ENCODE measurements at regions not wholly inside any gene's neighbourhood (a gene's known extent, or its start where the extent isn't known, plus 50 kb on each side); places are given as distances from the start of the nearest gene placed in this dataset.

- Histone ChIP-seq H3K4me3 (no peak overlapping the region), H2AFZ (ENCODE audit: low read depth, low read length) (no peak overlapping the region), H3K9me1 (ENCODE audit: control insufficient read depth, insufficient read depth, low read length) (no peaks in the 10 kb centered on the region), H3K36me3 (ENCODE audit: control insufficient read depth, insufficient read depth, low read length) (no peaks in the 10 kb centered on the region), H3K79me2 (ENCODE audit: control insufficient read depth, insufficient read depth, low read length) (no peaks in the 10 kb centered on the region), H3K4me1 (replicated peaks in 1 of 2; ENCODE audit: control insufficient read depth in 2 of 2, insufficient read depth in 2 of 2, low read length in 2 of 2) (no peaks in the 10 kb centered on the region), H3K9me3 (replicated peaks; ENCODE audit: control insufficient read depth, insufficient read depth, low read depth, low read length) (peaks cover 2% of the 10 kb centered on the region), H4K20me1 (replicated peaks; ENCODE audit: control insufficient read depth, insufficient read depth, low read length) (no peaks in the 10 kb centered on the region), H3K27me3 (ENCODE audit: control insufficient read depth in 2 of 2, insufficient read depth in 2 of 2, low read length in 2 of 2) (no peaks in the 10 kb centered on the region), H3K4me2 (ENCODE audit: insufficient read depth, low read length) (no peak overlapping the region), H3K9ac (ENCODE audit: insufficient read depth in 1 of 2, low read depth in 2 of 2, low read length in 2 of 2) (no peak overlapping the region), H3K27ac (ENCODE audit: extremely low read depth, low read depth, low read length) (no peak overlapping the region)
- DNase-seq (ENCODE audit: extremely low read depth in 1 of 4, low spot score in 3 of 4) = no peak
- FAIRE-seq = no peak
- in situ Hi-C loops (cut with MboI) = no loop called here
- WGBS (ENCODE audit: insufficient coverage, low coverage, missing lambda C conversion rate) = 0% methylated on average over 1 of the region's 1 CpG
- TF ChIP-seq MYBL2 (IDR thresholded peaks at IDR 0.05; ENCODE audit: low read depth) (no peak), MYBL2 (CRISPR knock-in tag; IDR thresholded peaks at IDR 0.05; ENCODE audit: borderline replicate concordance) (no peak), RFX5 (IDR thresholded peaks at IDR 0.05; ENCODE audit: low read depth, low read length) (no peak), SMARCA5 (IDR thresholded peaks at IDR 0.05) (no peak), DPF2 (IDR thresholded peaks at IDR 0.05) (no peak), KLF16 (IDR thresholded peaks at IDR 0.05) (no peak), CSDE1 (IDR thresholded peaks at IDR 0.05) (no peak), HDAC3 (IDR thresholded peaks at IDR 0.05; ENCODE audit: borderline replicate concordance, partially characterized antibody) (no peak), KAT2B (IDR thresholded peaks at IDR 0.05; ENCODE audit: low read depth, low read length) (no peak)
- TF ChIP-seq, protein P1, sequence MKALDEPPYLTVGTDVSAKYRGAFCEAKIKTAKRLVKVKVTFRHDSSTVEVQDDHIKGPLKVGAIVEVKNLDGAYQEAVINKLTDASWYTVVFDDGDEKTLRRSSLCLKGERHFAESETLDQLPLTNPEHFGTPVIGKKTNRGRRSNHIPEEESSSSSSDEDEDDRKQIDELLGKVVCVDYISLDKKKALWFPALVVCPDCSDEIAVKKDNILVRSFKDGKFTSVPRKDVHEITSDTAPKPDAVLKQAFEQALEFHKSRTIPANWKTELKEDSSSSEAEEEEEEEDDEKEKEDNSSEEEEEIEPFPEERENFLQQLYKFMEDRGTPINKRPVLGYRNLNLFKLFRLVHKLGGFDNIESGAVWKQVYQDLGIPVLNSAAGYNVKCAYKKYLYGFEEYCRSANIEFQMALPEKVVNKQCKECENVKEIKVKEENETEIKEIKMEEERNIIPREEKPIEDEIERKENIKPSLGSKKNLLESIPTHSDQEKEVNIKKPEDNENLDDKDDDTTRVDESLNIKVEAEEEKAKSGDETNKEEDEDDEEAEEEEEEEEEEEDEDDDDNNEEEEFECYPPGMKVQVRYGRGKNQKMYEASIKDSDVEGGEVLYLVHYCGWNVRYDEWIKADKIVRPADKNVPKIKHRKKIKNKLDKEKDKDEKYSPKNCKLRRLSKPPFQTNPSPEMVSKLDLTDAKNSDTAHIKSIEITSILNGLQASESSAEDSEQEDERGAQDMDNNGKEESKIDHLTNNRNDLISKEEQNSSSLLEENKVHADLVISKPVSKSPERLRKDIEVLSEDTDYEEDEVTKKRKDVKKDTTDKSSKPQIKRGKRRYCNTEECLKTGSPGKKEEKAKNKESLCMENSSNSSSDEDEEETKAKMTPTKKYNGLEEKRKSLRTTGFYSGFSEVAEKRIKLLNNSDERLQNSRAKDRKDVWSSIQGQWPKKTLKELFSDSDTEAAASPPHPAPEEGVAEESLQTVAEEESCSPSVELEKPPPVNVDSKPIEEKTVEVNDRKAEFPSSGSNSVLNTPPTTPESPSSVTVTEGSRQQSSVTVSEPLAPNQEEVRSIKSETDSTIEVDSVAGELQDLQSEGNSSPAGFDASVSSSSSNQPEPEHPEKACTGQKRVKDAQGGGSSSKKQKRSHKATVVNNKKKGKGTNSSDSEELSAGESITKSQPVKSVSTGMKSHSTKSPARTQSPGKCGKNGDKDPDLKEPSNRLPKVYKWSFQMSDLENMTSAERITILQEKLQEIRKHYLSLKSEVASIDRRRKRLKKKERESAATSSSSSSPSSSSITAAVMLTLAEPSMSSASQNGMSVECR (CRISPR knock-in tag; IDR thresholded peaks at IDR 0.05) = no peak
- TF ChIP-seq, protein P2, sequence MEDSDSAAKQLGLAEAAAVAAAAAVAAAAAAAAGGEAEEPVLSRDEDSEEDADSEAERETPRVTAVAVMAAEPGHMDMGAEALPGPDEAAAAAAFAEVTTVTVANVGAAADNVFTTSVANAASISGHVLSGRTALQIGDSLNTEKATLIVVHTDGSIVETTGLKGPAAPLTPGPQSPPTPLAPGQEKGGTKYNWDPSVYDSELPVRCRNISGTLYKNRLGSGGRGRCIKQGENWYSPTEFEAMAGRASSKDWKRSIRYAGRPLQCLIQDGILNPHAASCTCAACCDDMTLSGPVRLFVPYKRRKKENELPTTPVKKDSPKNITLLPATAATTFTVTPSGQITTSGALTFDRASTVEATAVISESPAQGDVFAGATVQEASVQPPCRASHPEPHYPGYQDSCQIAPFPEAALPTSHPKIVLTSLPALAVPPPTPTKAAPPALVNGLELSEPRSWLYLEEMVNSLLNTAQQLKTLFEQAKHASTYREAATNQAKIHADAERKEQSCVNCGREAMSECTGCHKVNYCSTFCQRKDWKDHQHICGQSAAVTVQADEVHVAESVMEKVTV (CRISPR knock-in tag; IDR thresholded peaks at IDR 0.05) = no peak
- TF ChIP-seq, protein P3, sequence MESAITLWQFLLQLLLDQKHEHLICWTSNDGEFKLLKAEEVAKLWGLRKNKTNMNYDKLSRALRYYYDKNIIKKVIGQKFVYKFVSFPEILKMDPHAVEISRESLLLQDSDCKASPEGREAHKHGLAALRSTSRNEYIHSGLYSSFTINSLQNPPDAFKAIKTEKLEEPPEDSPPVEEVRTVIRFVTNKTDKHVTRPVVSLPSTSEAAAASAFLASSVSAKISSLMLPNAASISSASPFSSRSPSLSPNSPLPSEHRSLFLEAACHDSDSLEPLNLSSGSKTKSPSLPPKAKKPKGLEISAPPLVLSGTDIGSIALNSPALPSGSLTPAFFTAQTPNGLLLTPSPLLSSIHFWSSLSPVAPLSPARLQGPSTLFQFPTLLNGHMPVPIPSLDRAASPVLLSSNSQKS (CRISPR knock-in tag; IDR thresholded peaks at IDR 0.05) = no peak
- BruUV-seq (replicated peaks) = no TSS peak
- ChIA-PET POLR2A (no interaction called here), CTCF (ENCODE audit: low intra/inter-chr PET ratio) (no interaction called here)
- no peak for ATAC-seq
- intact Hi-C loops (cut with micrococcal nuclease) = no loop called here
Measured at GRCh38 chr9:103837940-103838339, 256.2 kb upstream of the SMC2 start.
